CD4-positive, CD25-positive, alpha-beta regulatory T cell (primary cell): ENCODE measurements at regions not wholly inside any gene's neighbourhood (a gene's known extent, or its start where the extent isn't known, plus 50 kb on each side); places are given as distances from the start of the nearest gene placed in this dataset.

Experiments used
- ATAC-seq, 2 donors: fragments of 150-1000 bp; cut with Tn5 transposase; one replicate each; pipeline ENCODE4 v1.10.0; 2021; ENCODE audit warnings: low read depth in 2 of 2, moderate number of reproducible peaks in 2 of 2, moderate library complexity in 1 of 2
- DNase-seq, 3 donors: peaks; one replicate each; pipeline versions ENCODE4 v3.0.0 to v3.0.0-alpha.2; 2012 to 2022; ENCODE audit warnings: mixed read lengths in 1 of 3
- H3K27ac ChIP-seq: one replicate; pipeline ENCODE4 v1.7.0; 2013; ENCODE audit warnings: mild to moderate bottlenecking, low read length; ENCODE audit not compliant: insufficient read depth, poor library complexity, severe bottlenecking
- H3K27me3 ChIP-seq: one replicate; pipeline ENCODE4 v1.7.0; 2013; ENCODE audit warnings: low read length; ENCODE audit not compliant: control insufficient read depth, insufficient read depth
- H3K36me3 ChIP-seq: one replicate; pipeline ENCODE4 v1.7.0; 2013; ENCODE audit warnings: mild to moderate bottlenecking, low read length, moderate library complexity; ENCODE audit not compliant: control insufficient read depth, insufficient read depth
- H3K4me1 ChIP-seq: 2 replicates; pipeline ENCODE4 v1.7.0; 2013; ENCODE audit warnings: mild to moderate bottlenecking, low read length; ENCODE audit not compliant: insufficient read depth, control insufficient read depth, poor library complexity, severe bottlenecking
- H3K4me3 ChIP-seq: one replicate; pipeline ENCODE4 v1.7.0; 2013; ENCODE audit warnings: low read depth, mild to moderate bottlenecking, low read length, moderate library complexity
- H3K9me3 ChIP-seq, 2 experiments: 1 replicate in 1 of 2; 2 replicates in 1 of 2; pipeline ENCODE4 v1.7.0; 2013; ENCODE audit warnings: low read length in 2 of 2, mild to moderate bottlenecking in 1 of 2, moderate library complexity in 1 of 2; ENCODE audit not compliant: control insufficient read depth in 2 of 2
- H3K27ac Mint-ChIP-seq, 3 donors: one replicate each; pipeline ENCODE4 v1.8.0; 2020 to 2022; ENCODE audit warnings: mild to moderate bottlenecking in 3 of 3, mixed read lengths in 3 of 3, moderate library complexity in 2 of 3
- H3K27me3 Mint-ChIP-seq: one replicate; pipeline ENCODE4 v1.8.0; 2022; ENCODE audit warnings: mild to moderate bottlenecking, mixed read lengths
- H3K36me3 Mint-ChIP-seq: one replicate; pipeline ENCODE4 v1.8.0; 2020; ENCODE audit warnings: mixed read lengths
- H3K4me1 Mint-ChIP-seq, 4 donors: one replicate each; pipeline ENCODE4 v1.8.0; 2020 to 2022; ENCODE audit warnings: mixed read lengths in 4 of 4, mild to moderate bottlenecking in 1 of 4
- H3K4me3 Mint-ChIP-seq, 4 donors: one replicate each; pipeline ENCODE4 v1.8.0; 2020 to 2022; ENCODE audit warnings: mild to moderate bottlenecking in 4 of 4, mixed read lengths in 4 of 4, moderate library complexity in 3 of 4
- H3K9me3 Mint-ChIP-seq, 7 donors: one replicate each; pipeline ENCODE4 v1.8.0; 2020 to 2022; ENCODE audit warnings: mixed read lengths in 7 of 7, mild to moderate bottlenecking in 3 of 7, moderate library complexity in 2 of 7

GRCh38 chr2:51846796-51847195 is 814.9 kb upstream of the NRXN1 start:
- Mint-ChIP-seq H3K27ac (no peak overlapping the region), H3K4me3 (no peak overlapping the region), H3K9me3 (peaks cover 6 to 42% (median 10%) of the 10 kb centered on the region in 7 donors), H3K4me1 (no peaks in the 10 kb centered on the region), H3K36me3 (no peaks in the 10 kb centered on the region), H3K27me3 (no peaks in the 10 kb centered on the region)
- no peaks in the 10 kb centered on the region for H3K27me3 ChIP-seq
- no peaks in the 10 kb centered on the region for H3K4me1 ChIP-seq
- no peak for DNase-seq
- no peak overlapping the region for H3K27ac ChIP-seq
- no peaks in the 10 kb centered on the region for H3K9me3 ChIP-seq
- H3K4me3 ChIP-seq: no peak overlapping the region
- ATAC-seq: no peak
- H3K36me3 ChIP-seq: no peaks in the 10 kb centered on the region

DNA sequence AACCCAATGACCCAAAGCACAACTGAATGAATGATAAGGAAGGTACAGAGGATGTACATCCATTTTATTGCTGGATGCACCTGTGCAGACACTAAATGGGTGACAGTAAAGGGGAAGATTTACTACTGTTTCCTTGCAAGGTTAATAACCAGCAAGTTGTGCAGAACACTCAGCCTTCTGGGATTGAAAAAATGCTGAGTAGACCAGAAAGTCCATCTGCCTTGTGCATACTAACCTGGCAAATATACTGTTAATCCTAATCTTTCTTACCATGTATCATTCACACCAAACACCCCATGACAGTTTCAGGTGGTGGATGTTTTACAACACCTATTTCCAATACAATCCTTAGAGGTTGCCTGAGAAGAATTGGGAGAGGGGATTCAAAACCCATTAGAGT is 814.1 kb upstream of the NRXN1 start:
- H3K4me1 ChIP-seq: no peaks in the 10 kb centered on the region
- Mint-ChIP-seq H3K4me1 (no peaks in the 10 kb centered on the region), H3K27me3 (no peaks in the 10 kb centered on the region), H3K9me3 (peaks cover 6 to 48% (median 13%) of the 10 kb centered on the region in 7 donors), H3K36me3 (no peaks in the 10 kb centered on the region), H3K27ac (no peak overlapping the region), H3K4me3 (no peak overlapping the region)
- H3K27me3 ChIP-seq: no peaks in the 10 kb centered on the region
- peaks cover 0 to 1% of the 10 kb centered on the region in 2 experiments for H3K9me3 ChIP-seq
- no peak overlapping the region for H3K4me3 ChIP-seq
- no peak for DNase-seq
- H3K27ac ChIP-seq: no peak overlapping the region
- no peaks in the 10 kb centered on the region for H3K36me3 ChIP-seq
- no peak for ATAC-seq

GRCh38 chr2:51844596-51844995 is 812.7 kb upstream of the NRXN1 start:
- H3K4me1 ChIP-seq: no peaks in the 10 kb centered on the region
- Mint-ChIP-seq H3K27ac (no peak overlapping the region), H3K36me3 (no peaks in the 10 kb centered on the region), H3K27me3 (no peaks in the 10 kb centered on the region), H3K9me3 (peaks cover 6 to 48% (median 12%) of the 10 kb centered on the region in 7 donors), H3K4me1 (no peaks in the 10 kb centered on the region), H3K4me3 (no peak overlapping the region)
- no peak overlapping the region for H3K4me3 ChIP-seq
- no peaks in the 10 kb centered on the region for H3K27me3 ChIP-seq
- peaks cover 0 to 1% of the 10 kb centered on the region in 2 experiments for H3K9me3 ChIP-seq
- no peaks in the 10 kb centered on the region for H3K36me3 ChIP-seq
- DNase-seq: no peak
- no peak overlapping the region for H3K27ac ChIP-seq
- ATAC-seq: no peak

- Mint-ChIP-seq H3K27me3 (no peaks in the 10 kb centered on the region), H3K4me1 (no peaks in the 10 kb centered on the region), H3K27ac (no peak overlapping the region), H3K36me3 (no peaks in the 10 kb centered on the region), H3K9me3 (peaks cover 0 to 24% (median 7%) of the 10 kb centered on the region in 7 donors), H3K4me3 (no peak overlapping the region)
- ATAC-seq: no peak
- Histone ChIP-seq H3K9me3 (no peaks in the 10 kb centered on the region), H3K27ac (no peak overlapping the region), H3K4me3 (no peak overlapping the region), H3K27me3 (no peaks in the 10 kb centered on the region), H3K4me1 (no peaks in the 10 kb centered on the region), H3K36me3 (no peaks in the 10 kb centered on the region)
- no peak for DNase-seq
Observed at GRCh38 chr2:51829477-51829876, 797.5 kb upstream of the NRXN1 start.

- H3K27ac ChIP-seq: no peak overlapping the region
- Mint-ChIP-seq H3K27ac (no peak overlapping the region), H3K27me3 (no peaks in the 10 kb centered on the region), H3K4me1 (no peaks in the 10 kb centered on the region), H3K36me3 (no peaks in the 10 kb centered on the region), H3K4me3 (no peak overlapping the region), H3K9me3 (peaks cover 0 to 31% (median 6%) of the 10 kb centered on the region in 7 donors)
- no peaks in the 10 kb centered on the region for H3K9me3 ChIP-seq
- ATAC-seq (no peak), DNase-seq (no peak)
- no peaks in the 10 kb centered on the region for H3K36me3 ChIP-seq
- no peaks in the 10 kb centered on the region for H3K27me3 ChIP-seq
- no peak overlapping the region for H3K4me3 ChIP-seq
- no peaks in the 10 kb centered on the region for H3K4me1 ChIP-seq
Observed at GRCh38 chr2:51825823-51826222, 793.9 kb upstream of the NRXN1 start.

GRCh38 chr2:51813247-51813646 is 781.3 kb upstream of the NRXN1 start:
- Mint-ChIP-seq H3K27ac (no peak overlapping the region), H3K4me1 (no peaks in the 10 kb centered on the region)

DNA sequence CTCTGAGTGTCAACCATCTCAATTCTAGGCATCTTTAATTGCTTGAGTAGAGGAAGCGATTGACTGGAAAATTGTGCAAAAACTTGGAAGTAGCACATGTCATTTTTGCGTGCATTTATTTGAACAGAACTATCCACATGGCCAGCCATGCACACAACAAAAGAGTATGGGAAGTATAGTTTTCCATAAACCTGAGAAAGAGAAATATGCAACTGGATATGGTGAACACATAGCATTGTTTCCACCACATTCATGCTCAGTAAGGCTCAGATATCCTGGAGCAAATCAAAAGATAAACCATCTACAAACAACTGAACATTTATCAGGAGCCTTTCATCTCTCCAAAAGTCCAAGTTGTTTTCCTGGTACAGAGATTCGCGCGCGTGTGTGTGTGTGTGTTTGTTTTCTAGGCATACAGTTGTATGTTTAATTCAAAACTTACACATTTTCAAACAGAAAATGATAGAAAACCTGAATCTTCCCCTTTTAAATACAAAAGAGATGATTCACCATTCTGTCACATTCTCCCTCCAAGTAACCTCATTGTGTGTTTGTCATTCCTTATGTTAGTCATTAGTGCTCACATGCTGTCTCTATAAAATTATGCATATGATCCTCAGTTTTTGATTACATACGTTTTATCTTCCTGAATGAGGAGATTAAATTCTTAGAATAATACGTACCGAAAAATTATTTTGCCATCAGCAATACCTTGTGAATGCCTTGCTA is 780.4 kb upstream of the NRXN1 start:
- Mint-ChIP-seq H3K27me3 (no peaks in the 10 kb centered on the region), H3K4me3 (no peak overlapping the region), H3K27ac (no peak overlapping the region), H3K4me1 (no peaks in the 10 kb centered on the region), H3K9me3 (peaks cover 0 to 9% (median 2%) of the 10 kb centered on the region in 7 donors), H3K36me3 (no peaks in the 10 kb centered on the region)
- Histone ChIP-seq H3K36me3 (no peaks in the 10 kb centered on the region), H3K4me3 (no peak overlapping the region), H3K27me3 (no peaks in the 10 kb centered on the region), H3K4me1 (no peaks in the 10 kb centered on the region), H3K9me3 (no peaks in the 10 kb centered on the region), H3K27ac (no peak overlapping the region)
- DNase-seq (no peak), ATAC-seq (no peak)

More at GRCh38 chr2:51813247-51813646, 781.3 kb upstream of the NRXN1 start:
- DNase-seq: no peak
- Histone ChIP-seq H3K27me3 (no peaks in the 10 kb centered on the region), H3K4me3 (no peak overlapping the region), H3K9me3 (no peaks in the 10 kb centered on the region), H3K27ac (no peak overlapping the region), H3K36me3 (no peaks in the 10 kb centered on the region), H3K4me1 (no peaks in the 10 kb centered on the region)
- Mint-ChIP-seq H3K9me3 (peaks cover 0 to 9% (median 2%) of the 10 kb centered on the region in 7 donors), H3K27me3 (no peaks in the 10 kb centered on the region), H3K36me3 (no peaks in the 10 kb centered on the region), H3K4me3 (no peak overlapping the region)
- ATAC-seq: no peak

DNA sequence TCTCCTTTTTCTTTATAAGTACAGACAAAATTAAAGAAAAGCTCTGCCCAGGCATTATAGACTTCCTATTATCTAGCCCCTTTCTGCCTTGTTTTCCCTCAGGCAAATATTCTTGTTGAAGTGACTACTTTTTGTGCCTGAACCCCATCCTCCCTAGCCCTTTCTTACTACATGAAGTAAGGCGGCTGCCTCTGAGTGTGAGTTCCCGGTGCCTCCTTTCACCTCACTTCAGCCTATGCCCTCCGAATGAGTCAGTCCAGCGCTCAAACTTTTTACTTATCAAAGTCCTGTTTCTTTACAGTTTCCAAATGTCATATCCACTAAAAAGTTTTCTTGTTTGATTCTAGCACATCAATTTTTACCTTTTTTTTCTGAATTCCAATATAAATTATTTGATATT is 778.3 kb upstream of the NRXN1 start:
- H3K9me3 Mint-ChIP-seq: peaks cover 3 to 17% (median 9%) of the 10 kb centered on the region in 7 donors
- Histone ChIP-seq H3K27ac (no peak overlapping the region), H3K9me3 (no peaks in the 10 kb centered on the region), H3K4me3 (no peak overlapping the region), H3K36me3 (no peaks in the 10 kb centered on the region), H3K27me3 (no peaks in the 10 kb centered on the region), H3K4me1 (no peaks in the 10 kb centered on the region)
- no peak for ATAC-seq
- H3K4me1 Mint-ChIP-seq: no peaks in the 10 kb centered on the region
- no peaks in the 10 kb centered on the region for H3K27me3 Mint-ChIP-seq
- no peaks in the 10 kb centered on the region for H3K36me3 Mint-ChIP-seq
- no peak overlapping the region for H3K27ac Mint-ChIP-seq
- DNase-seq: no peak
- H3K4me3 Mint-ChIP-seq: no peak overlapping the region
